Middle frontal gyrus (tissue), 1 donor: ENCODE measurements at regions not wholly inside any gene's neighbourhood (a gene's known extent, or its start where the extent isn't known, plus 50 kb on each side); places are given as distances from the start of the nearest gene placed in this dataset.
"Not testable (repeated sequence)": the region's sequence is repeated elsewhere in the genome, so short reads cannot be mapped to it uniquely, and the experiment has no call there.

Source experiments
- DNase-seq: peaks from one replicate; pipeline ENCODE4 v3.0.0-alpha.2; 2015; ENCODE audit warnings: low spot score; ENCODE audit errors: extremely low spot score

- no peak for DNase-seq
Measured at GRCh38 chr6:109255946-109256640, 126.2 kb downstream of the CD164 start.

- DNase-seq: no peak
Measured at GRCh38 chr6:109255087-109255486, 127.2 kb downstream of the CD164 start.

- DNase-seq: no peak
Measured at GRCh38 chr6:109253366-109253765, 128.9 kb downstream of the CD164 start.

GRCh38 chr6:109252261-109253041 is 129.8 kb downstream of the CD164 start:
- no peak for DNase-seq

GRCh38 chr6:109251839-109252238 is 130.4 kb downstream of the CD164 start:
- no peak for DNase-seq

GRCh38 chr6:109250544-109251156 is 131.6 kb downstream of the CD164 start:
- DNase-seq: not testable (repeated sequence)

- no peak for DNase-seq
Measured at GRCh38 chr6:109243863-109244825, 138.1 kb downstream of the CD164 start.

- DNase-seq: no peak
Measured at GRCh38 chr6:109242925-109243324, 139.3 kb downstream of the CD164 start.

- DNase-seq: no peak
Measured at GRCh38 chr6:109242029-109242428, 140.2 kb downstream of the CD164 start.

GRCh38 chr6:109241199-109241598 is 141.1 kb downstream of the CD164 start:
- DNase-seq: no peak

GRCh38 chr6:109240370-109241084 is 141.7 kb downstream of the CD164 start:
- DNase-seq: no peak

- DNase-seq: no peak
Measured at GRCh38 chr6:109239651-109240321, 142.5 kb downstream of the CD164 start.

- DNase-seq: no peak
Measured at GRCh38 chr6:109239160-109239559, 143.1 kb downstream of the CD164 start.

- DNase-seq: no peak
Measured at GRCh38 chr6:109238396-109238795, 143.1 kb downstream of the CEP57L1 start.

GRCh38 chr6:109237986-109238329 is 142.7 kb downstream of the CEP57L1 start:
- DNase-seq: no peak

- no peak for DNase-seq
Measured at GRCh38 chr6:109237077-109237985, 142.0 kb downstream of the CEP57L1 start.

- DNase-seq: no peak
Measured at GRCh38 chr6:109236115-109237076, 141.1 kb downstream of the CEP57L1 start.

- no peak for DNase-seq
Measured at GRCh38 chr6:109235481-109236038, 140.3 kb downstream of the CEP57L1 start.
